ENCODE measurements at regions not wholly inside any gene's neighbourhood (a gene's known extent, or its start where the extent isn't known, plus 50 kb on each side); places are given as distances from the start of the nearest gene placed in this dataset.
A peak's percentile ranks its signal among the peaks of the same experiment; 100 is the strongest.

DNA sequence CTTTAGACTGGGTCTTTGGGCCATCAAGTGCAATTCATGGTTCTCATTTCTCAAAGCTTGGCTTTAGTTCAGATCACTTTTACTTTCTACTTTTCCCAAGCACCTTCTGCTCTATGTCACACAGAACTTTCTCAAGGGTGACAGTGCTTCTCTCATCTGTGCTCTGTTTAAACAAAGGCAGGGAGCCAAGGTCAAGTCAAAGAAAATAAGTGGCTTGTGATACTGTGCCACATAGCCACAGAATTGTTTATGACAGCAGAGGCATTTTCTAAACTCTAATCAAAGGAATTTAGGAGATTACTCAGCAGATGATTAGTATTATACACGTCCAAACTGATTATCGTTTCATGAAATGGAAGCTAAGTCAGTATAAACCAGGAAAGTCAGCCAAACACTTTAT is 348.0 kb downstream of the HDGFL1 start:
- Mint-ChIP-seq H3K4me3 (no peak overlapping the region), H3K4me1 (no peaks in the 10 kb centered on the region), H3K27ac (no peak overlapping the region), H3K36me3 (ENCODE audit: low read depth) (no peaks in the 10 kb centered on the region), H3K27me3 (peaks cover 8% of the 10 kb centered on the region), H3K9me3 (peaks cover 16% of the 10 kb centered on the region)
- no peak for ATAC-seq (replicated peaks)

DNA sequence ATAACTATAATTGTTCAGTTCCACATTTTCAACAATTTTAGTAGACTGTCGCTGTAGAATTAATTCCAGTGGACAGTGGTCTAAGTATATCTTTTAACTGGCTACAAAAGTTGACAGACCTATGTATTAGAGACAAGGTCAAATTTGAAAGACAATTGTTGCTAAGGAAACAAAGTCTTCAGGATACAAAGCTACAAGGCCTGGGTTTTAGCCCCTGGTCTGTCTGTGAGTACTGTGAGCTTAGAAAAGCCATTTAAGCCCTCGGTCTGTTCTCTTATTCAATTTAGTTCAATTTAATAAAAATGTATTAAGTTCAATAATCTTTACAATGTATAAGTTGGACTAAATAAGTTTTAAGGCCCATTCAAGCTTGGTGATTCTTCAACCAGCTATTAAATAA is 352.5 kb downstream of the HDGFL1 start:
- ATAC-seq (replicated peaks) = no peak
- Mint-ChIP-seq H3K4me1 (no peaks in the 10 kb centered on the region), H3K36me3 (ENCODE audit: low read depth) (no peaks in the 10 kb centered on the region), H3K27ac (no peak overlapping the region), H3K27me3 (peaks cover 8% of the 10 kb centered on the region), H3K9me3 (peaks cover 12% of the 10 kb centered on the region), H3K4me3 (no peak overlapping the region)

DNA sequence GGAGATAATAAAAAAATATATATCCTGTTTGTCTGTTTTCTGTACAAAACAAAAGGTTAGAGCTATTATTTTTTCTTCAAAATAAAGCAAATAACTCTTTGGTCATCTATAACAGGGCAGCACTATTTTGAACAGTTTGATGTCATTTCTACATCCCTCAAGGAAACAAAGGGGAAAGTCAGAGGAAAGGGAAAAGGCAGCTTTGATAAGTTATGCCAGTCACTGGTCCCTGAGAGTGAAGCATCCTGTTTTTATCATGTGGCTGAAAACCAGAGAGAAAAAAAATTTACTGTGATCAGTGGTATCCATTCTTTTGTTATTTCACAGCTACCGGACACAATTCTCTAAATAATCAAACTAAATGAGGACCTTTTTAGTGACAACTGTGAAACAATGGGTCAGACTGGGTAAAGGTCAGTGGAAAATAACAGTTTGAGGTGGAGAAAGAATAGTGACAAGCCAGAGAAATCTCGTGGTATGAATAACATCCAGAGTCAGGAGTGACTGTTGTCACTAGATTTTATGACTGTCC is 356.0 kb downstream of the HDGFL1 start:
- no peak overlapping the region for H3K4me3 Mint-ChIP-seq
- no peaks in the 10 kb centered on the region for H3K9me3 Mint-ChIP-seq
- no peaks in the 10 kb centered on the region for H3K27me3 Mint-ChIP-seq
- H3K27ac Mint-ChIP-seq = no peak overlapping the region
- H3K36me3 Mint-ChIP-seq (ENCODE audit: low read depth) = no peaks in the 10 kb centered on the region
- no peaks in the 10 kb centered on the region for H3K4me1 Mint-ChIP-seq
- no peak for ATAC-seq (replicated peaks)

DNA sequence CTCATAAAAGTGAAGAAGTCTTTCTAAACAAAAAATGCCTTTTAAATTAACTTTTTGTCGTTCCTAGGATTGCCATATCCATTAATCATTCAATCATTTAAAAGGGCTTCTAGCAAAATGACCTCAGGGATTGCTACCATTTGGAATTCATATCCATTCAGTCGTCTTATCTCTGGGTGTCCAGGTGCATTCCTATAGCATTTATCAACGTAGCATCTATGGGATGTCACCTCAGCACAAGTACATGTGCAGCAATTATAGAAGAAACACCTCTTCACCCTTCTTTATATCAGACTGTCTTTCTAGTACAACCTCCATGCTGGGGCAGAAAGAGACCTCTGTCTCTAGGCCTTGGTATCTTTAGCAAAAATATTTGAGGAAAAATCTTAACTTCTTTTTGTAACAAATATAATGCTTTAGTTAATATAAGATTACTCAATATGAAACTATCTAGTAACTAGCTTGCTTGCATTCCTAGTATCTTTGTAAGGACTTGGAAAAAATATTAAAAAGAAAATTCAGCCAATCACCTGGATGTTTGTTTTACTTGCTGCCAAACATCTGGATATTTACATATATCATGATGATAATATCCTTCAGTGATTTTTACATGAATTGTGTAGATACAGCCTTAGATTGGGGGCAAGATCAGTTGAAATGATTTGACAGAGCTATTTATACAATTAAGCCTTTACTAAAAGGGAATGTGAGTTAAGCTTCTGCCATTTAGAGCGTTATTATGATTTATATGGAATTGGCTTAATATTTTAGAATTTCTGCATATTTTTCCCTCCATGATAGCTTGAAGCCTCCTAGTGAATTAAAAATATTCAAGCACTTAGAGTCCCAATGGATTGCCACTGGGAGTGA is 356.8 kb downstream of the HDGFL1 start:
- no peaks in the 10 kb centered on the region for H3K36me3 Mint-ChIP-seq (ENCODE audit: low read depth)
- ATAC-seq (replicated peaks) = no peak
- H3K4me1 Mint-ChIP-seq = no peaks in the 10 kb centered on the region
- no peaks in the 10 kb centered on the region for H3K9me3 Mint-ChIP-seq
- H3K27ac Mint-ChIP-seq = no peak overlapping the region
- no peaks in the 10 kb centered on the region for H3K27me3 Mint-ChIP-seq
- no peak overlapping the region for H3K4me3 Mint-ChIP-seq

DNA sequence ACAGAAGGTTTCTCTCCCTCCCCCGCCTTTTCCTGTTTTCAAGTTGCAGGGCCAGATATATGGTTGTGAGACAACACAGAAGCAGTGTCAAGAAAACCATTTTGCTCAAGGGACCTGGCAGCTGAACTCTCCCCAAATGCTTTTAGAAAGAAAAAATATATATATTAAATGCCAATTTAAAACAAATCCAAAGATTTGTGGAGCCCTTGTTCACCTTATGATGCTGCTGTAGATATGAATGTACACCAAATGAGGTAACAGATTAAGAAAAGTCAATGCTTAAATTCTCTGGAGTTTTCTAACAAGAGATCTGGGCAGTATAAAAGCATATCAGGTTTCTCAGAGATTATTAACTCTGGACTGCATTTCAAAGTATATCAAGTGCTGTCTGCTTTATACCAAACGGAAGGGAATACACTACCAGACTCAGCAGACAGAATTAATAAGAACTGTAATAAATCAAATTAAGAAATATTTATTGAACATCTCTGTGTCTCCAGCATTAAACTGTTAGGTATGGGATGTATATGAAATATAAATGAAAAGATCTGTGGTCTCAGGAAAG is 357.5 kb downstream of the HDGFL1 start:
- H3K4me1 Mint-ChIP-seq = no peaks in the 10 kb centered on the region
- no peak overlapping the region for H3K27ac Mint-ChIP-seq
- ATAC-seq (replicated peaks) = no peak
- no peaks in the 10 kb centered on the region for H3K27me3 Mint-ChIP-seq
- H3K36me3 Mint-ChIP-seq (ENCODE audit: low read depth) = no peaks in the 10 kb centered on the region
- H3K9me3 Mint-ChIP-seq = no peaks in the 10 kb centered on the region
- no peak overlapping the region for H3K4me3 Mint-ChIP-seq

DNA sequence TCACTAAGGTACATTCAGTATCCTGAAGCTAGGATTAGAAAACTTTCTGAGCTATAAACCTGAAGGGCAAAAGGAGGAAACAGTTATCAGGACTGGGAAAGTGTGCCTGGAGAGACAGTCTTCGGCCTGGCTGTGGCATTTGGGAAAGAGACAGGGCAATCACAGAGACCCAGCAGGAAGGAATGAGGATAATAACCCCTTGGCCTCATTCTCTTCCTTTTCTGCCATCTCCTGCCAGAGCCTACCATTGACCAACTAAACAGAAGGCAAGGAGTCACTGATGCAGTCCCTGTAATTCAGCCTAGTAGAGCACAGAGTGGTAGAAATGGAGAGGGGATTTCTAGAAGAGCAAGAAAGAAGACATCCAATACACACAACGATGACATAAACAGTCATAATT is 359.4 kb downstream of the HDGFL1 start:
- Mint-ChIP-seq H3K27me3 (no peaks in the 10 kb centered on the region), H3K4me3 (no peak overlapping the region), H3K27ac (no peak overlapping the region), H3K4me1 (no peaks in the 10 kb centered on the region), H3K36me3 (ENCODE audit: low read depth) (no peaks in the 10 kb centered on the region), H3K9me3 (no peaks in the 10 kb centered on the region)
- ATAC-seq (replicated peaks) = no peak

DNA sequence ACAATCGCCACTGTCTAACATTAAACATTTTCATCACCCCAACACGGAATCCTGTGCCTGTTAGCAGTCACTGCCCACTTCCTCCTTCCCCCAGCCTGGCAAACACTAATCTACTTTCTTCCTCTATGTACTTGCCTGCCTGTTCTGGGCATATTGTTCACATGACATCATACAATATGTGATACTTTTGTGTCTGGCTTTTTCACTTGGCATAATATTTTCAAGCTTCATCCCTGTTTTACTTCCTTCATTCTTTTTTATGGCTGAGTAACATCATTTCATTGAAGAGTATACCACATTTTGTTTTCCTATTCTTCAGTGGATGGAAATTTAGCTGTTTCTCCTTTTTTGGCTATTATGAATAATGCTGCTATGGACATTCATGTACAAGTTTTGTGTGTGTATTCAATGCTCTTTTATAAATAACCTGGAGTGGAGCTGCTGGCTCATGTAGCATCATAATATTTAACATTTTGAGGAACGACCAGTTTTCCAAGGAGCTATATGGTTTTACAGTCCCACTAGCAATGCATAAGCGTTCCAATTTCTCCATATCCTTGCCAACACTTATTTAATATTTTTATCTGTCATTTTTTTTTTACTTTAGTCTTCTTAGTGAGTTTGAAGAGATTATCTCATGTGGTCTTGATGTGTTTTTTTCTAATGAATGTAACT is 360.1 kb downstream of the HDGFL1 start:
- Mint-ChIP-seq H3K9me3 (no peaks in the 10 kb centered on the region), H3K27ac (no peak overlapping the region), H3K4me3 (no peak overlapping the region), H3K27me3 (no peaks in the 10 kb centered on the region), H3K36me3 (ENCODE audit: low read depth) (no peaks in the 10 kb centered on the region), H3K4me1 (no peaks in the 10 kb centered on the region)
- no peak for ATAC-seq (replicated peaks)

DNA sequence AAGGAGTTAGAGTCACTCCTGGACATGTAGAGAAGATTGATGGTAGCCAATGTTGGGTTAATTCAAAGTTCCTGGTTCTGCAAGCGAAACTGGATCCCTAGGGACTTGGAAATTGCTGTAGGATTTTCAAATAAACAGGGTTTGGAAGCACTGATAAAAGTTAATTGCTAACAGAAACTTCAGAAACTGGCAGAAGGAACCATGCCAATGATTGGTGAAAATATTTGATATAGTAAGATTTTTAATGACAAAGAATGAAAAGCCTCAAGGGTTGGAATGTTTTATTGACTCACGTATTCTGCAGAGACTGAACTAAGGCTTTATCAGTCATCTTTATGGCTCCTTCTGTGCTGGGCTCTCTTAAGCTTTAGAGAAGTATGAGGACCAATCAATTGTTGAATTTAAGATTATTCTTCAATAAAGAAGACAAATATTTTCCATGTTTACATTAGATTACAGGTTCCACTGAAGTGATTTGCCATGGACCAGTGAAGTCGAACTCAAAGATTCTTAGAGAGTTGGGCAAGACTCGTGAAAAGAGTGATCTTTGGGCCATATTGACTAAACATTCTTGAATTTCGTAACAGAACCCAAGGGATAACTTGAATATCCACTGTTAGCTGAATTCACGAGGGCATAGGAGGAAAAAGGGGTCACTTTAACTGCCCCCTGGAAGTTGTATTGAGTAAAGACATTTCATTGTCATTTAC is 371.4 kb downstream of the HDGFL1 start:
- H3K36me3 Mint-ChIP-seq (ENCODE audit: low read depth) = no peaks in the 10 kb centered on the region
- no peak for ATAC-seq (replicated peaks)
- peaks cover 4% of the 10 kb centered on the region for H3K27me3 Mint-ChIP-seq
- H3K4me1 Mint-ChIP-seq = no peaks in the 10 kb centered on the region
- H3K27ac Mint-ChIP-seq = no peak overlapping the region
- H3K9me3 Mint-ChIP-seq = peaks cover 4% of the 10 kb centered on the region
- H3K4me3 Mint-ChIP-seq = no peak overlapping the region

DNA sequence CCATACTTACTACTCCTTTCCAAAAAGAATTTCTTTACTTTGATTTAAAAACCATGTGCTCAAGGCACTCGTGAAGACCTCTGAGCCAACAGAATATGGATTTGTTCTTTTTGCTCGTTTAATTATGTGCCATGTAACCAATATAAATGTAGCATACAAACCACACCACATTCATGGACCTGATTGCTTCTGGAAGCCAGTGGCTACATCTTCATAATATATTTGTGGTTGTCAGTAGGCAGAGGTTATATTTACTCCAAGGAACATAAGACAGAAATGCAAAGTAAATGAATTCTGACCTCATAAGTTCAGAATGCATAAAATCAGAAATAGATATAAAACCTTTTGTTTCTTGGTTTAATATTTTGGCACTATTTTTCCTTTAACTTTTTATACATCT is 373.0 kb downstream of the HDGFL1 start:
- Mint-ChIP-seq H3K36me3 (ENCODE audit: low read depth) (no peaks in the 10 kb centered on the region), H3K9me3 (no peaks in the 10 kb centered on the region), H3K4me3 (no peak overlapping the region), H3K27me3 (no peaks in the 10 kb centered on the region), H3K4me1 (no peaks in the 10 kb centered on the region), H3K27ac (no peak overlapping the region)
- no peak for ATAC-seq (replicated peaks)

DNA sequence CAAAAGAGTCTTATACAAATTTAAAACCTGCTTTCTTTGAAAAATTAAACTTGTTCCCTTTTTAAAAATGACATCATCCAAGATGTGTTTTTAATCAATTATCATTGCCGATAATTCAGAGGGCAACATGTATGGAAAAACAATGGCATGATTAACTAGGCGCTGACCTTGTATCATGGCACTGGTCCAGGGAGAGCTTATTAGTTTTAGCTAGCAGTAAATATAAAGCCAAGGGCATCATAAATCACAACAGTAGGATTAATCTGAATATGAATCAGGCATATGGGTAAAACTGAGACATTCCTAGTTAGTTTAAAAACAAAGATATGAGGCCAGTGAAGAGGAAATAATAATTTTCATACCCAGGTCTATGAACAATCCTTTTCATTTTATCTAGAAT is 374.0 kb downstream of the HDGFL1 start:
- Mint-ChIP-seq H3K36me3 (ENCODE audit: low read depth) (no peaks in the 10 kb centered on the region), H3K4me3 (no peak overlapping the region), H3K4me1 (no peaks in the 10 kb centered on the region), H3K27ac (no peak overlapping the region), H3K27me3 (no peaks in the 10 kb centered on the region), H3K9me3 (no peaks in the 10 kb centered on the region)
- no peak for ATAC-seq (replicated peaks)

DNA sequence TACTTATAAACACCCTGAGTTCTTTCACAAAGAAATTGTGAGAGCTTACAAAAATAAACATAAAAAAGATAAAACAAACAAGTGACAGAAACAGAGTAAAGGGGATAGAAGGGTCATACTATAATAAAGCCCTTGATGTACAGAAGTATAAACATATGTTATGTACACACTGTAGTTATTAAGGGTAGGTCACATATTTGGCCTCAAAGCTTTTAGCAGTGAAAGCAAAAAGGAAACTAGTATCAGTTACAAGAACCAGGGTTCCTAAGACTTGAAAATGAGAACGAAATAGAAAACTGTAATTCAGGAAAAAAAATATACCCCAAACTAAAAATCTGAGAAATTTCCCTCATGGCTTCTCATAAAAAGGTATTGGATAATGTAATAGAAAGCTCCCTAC is 380.6 kb downstream of the HDGFL1 start:
- no peak for ATAC-seq (replicated peaks)
- no peak overlapping the region for H3K4me3 Mint-ChIP-seq
- H3K4me1 Mint-ChIP-seq = no peaks in the 10 kb centered on the region
- H3K27ac Mint-ChIP-seq = no peak overlapping the region
- H3K9me3 Mint-ChIP-seq = no peaks in the 10 kb centered on the region
- no peaks in the 10 kb centered on the region for H3K27me3 Mint-ChIP-seq
- no peaks in the 10 kb centered on the region for H3K36me3 Mint-ChIP-seq (ENCODE audit: low read depth)

DNA sequence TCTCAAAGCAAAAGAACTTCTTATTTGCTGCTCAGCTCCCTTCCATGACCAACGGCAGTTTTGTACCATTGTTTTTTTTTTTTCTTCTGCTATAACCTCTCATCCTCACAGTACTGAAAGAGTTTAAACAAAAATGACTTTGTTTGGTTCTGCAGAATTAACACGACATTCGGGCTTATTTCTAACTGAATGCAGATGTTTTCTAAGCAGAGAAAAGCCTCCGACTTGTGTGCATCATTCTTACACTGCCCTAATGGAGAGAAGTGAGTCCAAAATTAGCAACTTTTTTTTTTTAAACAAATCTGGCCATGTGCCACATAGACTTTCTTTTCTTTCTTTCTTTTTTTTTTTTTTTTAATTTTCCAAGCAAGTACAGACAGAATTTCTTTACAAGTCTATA is 382.7 kb downstream of the HDGFL1 start:
- no peaks in the 10 kb centered on the region for H3K36me3 Mint-ChIP-seq (ENCODE audit: low read depth)
- ATAC-seq (replicated peaks) = no peak

DNA sequence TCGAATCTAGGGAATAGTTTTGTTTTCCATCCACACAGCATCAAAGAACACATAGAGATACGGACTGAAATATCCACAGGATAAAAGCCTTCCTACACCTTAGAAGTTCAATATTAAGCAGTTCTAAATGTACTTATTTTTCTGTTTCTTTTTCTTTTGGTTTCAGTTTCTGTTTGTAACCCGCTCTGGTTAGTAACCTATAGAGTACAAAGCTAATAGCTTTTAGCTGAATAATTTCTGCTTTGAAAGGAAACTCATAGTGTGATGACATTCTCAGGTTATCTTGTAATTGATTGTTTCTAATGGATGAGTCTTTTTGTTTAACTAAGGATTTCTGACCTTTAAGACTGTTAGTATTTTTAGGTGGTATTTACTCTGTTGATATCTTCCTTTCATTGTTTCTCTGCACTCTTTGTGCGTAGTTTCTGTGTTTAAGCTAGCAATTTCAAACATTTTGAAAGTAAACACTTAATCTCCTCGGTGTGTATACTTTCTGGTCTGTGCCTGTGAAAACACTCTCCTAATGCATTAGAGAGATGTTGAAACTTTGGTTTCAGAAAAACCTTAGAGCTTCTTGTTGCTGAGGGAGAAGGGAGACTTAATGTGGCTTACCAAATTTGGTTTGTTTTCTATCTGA is 385.5 kb downstream of the HDGFL1 start:
- Mint-ChIP-seq H3K27me3 (no peaks in the 10 kb centered on the region), H3K36me3 (ENCODE audit: low read depth) (no peaks in the 10 kb centered on the region)

More for the DNA sequence above, 382.7 kb downstream of the HDGFL1 start:
- Mint-ChIP-seq H3K4me3 (no peak overlapping the region), H3K9me3 (no peaks in the 10 kb centered on the region), H3K27me3 (no peaks in the 10 kb centered on the region), H3K4me1 (no peaks in the 10 kb centered on the region), H3K27ac (no peak overlapping the region)

DNA sequence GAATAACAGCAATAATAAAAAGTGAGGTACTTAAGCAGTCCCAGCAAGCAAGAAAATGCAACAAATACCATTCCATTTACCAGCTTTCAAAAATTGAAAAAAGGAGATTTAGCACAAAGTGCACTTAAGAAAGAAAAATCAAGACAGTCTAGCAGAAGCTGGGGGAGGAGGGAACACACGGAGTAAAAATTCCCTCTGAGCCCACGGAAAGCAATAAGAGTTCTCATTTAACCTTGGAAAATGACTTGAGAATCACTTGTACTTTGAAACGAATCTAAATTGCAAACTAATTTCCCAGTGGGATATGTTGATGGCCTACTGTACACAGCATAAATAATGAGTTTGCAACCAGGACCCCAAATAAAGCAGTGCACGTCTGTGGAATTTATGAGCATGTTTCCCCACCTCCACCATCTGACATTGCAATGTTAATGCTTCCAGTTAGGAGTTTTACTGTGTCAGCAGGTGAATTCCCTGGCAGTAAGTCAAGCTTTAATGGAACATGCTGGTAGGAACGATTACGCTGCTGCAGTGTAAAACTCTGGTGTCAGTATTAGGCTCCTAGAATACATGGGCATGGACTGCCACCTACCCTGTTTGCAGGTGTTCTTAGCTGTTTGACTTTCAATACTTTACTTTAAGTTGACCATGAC is 386.8 kb downstream of the HDGFL1 start:
- Mint-ChIP-seq H3K4me3 (peak overlapping the region; percentile 72), H3K36me3 (ENCODE audit: low read depth) (no peaks in the 10 kb centered on the region), H3K27me3 (no peaks in the 10 kb centered on the region), H3K27ac (no peak overlapping the region), H3K4me1 (peaks cover 8% of the 10 kb centered on the region), H3K9me3 (peaks cover 8% of the 10 kb centered on the region)
- ATAC-seq (replicated peaks) = no peak

More for the DNA sequence above, 385.5 kb downstream of the HDGFL1 start:
- peak; percentile 43 for ATAC-seq (replicated peaks)
- Mint-ChIP-seq H3K4me1 (peaks cover 8% of the 10 kb centered on the region), H3K4me3 (peak overlapping the region; percentile 72), H3K9me3 (peaks cover 8% of the 10 kb centered on the region), H3K27ac (peak overlapping the region; percentile 46)

Measured in activated T-helper 17 cell treated with anti-CD3 and anti-CD28 coated beads, Interleukin-2, amount 50 U/mL, for 72 hours (primary cell).